ENCODE measurements at regions not wholly inside any gene's neighbourhood (a gene's known extent, or its start where the extent isn't known, plus 50 kb on each side); places are given as distances from the start of the nearest gene placed in this dataset.

DNA sequence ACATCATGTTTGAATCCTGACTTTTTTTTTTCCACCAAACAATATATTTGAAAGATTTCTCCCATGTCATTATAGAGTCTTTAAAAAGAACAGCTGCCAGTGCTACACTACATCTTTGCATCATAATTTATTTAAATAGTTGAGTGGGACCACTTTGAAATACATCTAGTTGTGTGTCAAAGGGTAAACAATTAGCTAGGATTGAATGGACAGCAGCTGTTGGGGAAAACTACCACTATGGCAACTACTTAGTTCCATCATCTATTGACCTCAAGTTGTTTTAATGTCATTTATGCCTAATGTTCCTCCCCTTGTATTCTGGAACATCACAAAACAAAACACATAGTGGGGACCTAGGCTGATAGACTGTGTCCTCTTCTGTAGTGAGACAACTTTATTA, 985.1 kb downstream of the SORCS1 start:
- Histone ChIP-seq H3K36me3 (ENCODE audit: insufficient read depth, low read length) (no peaks in the 10 kb centered on the region), H2AFZ (ENCODE audit: low read length, unreplicated experiment) (no peak overlapping the region), H3K4me1 (ENCODE audit: control insufficient read depth, insufficient read depth, low read length, unreplicated experiment) (no peaks in the 10 kb centered on the region), H3K27ac (ENCODE audit: low read depth, low read length) (no peak overlapping the region), H3K4me3 (ENCODE audit: low read depth, low read length) (no peak overlapping the region), H3K79me2 (ENCODE audit: control insufficient read depth, insufficient read depth, low read length, unreplicated experiment) (no peaks in the 10 kb centered on the region), H3K27me3 (ENCODE audit: insufficient read depth, low read length) (no peaks in the 10 kb centered on the region)

DNA sequence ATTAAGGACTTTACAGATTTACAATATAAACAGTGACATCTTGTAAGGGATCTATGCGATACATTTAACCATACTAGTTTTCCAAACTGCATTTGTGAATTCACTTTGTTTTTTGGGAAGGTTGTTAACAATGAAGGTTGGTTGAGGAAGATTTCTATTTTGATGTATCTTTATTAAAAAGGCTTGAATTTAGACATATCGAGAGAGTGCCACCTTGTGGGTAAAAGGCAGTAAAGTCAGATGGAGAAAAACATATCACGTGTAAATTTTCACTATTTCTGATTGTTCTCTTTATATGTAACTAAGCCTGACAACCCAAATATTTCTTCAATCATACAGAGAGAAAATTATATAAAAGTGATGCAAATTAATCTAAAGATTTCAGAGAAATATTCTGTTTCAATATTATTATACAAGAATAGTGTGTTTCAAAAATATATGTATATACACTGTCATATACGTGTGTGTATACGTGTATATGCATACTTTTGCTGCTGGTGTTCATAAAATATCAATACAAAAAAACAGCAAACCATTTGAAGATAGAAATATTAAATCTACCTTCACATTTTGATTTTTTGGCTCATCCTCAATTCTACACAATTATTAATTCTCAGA, 988.6 kb downstream of the SORCS1 start:
- no peak overlapping the region for H3K4me3 ChIP-seq (ENCODE audit: low read depth, low read length)
- H3K4me1 ChIP-seq (ENCODE audit: control insufficient read depth, insufficient read depth, low read length, unreplicated experiment), result no peaks in the 10 kb centered on the region
- no peak overlapping the region for H2AFZ ChIP-seq (ENCODE audit: low read length, unreplicated experiment)
- H3K27ac ChIP-seq (ENCODE audit: low read depth, low read length), result no peak overlapping the region
- no peaks in the 10 kb centered on the region for H3K27me3 ChIP-seq (ENCODE audit: insufficient read depth, low read length)
- no peaks in the 10 kb centered on the region for H3K79me2 ChIP-seq (ENCODE audit: control insufficient read depth, insufficient read depth, low read length, unreplicated experiment)
- H3K36me3 ChIP-seq (ENCODE audit: insufficient read depth, low read length), result no peaks in the 10 kb centered on the region

DNA sequence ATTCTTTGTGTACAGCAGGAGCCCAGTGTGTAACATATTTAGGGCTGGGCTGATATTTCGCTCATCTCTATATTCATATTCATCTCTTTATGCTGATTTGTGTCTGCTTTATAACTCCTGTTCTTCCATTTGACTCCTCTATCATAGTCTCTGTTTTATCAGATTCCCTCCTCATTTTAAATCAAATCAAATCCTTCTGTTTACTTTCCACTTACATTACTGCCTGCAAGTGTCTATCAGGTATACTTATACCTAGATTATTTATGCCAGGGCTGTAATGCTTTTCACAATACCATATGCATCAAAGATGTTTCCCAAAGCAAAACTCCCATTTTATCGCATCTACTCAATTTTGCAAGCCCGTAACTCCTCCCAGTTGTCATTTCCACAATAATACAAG, 990.7 kb downstream of the SORCS1 start:
- H3K27ac ChIP-seq (ENCODE audit: low read depth, low read length), result no peak overlapping the region
- no peak overlapping the region for H3K4me3 ChIP-seq (ENCODE audit: low read depth, low read length)
- no peaks in the 10 kb centered on the region for H3K27me3 ChIP-seq (ENCODE audit: insufficient read depth, low read length)
- no peak overlapping the region for H2AFZ ChIP-seq (ENCODE audit: low read length, unreplicated experiment)
- H3K36me3 ChIP-seq (ENCODE audit: insufficient read depth, low read length), result no peaks in the 10 kb centered on the region
- H3K4me1 ChIP-seq (ENCODE audit: control insufficient read depth, insufficient read depth, low read length, unreplicated experiment), result no peaks in the 10 kb centered on the region
- H3K79me2 ChIP-seq (ENCODE audit: control insufficient read depth, insufficient read depth, low read length, unreplicated experiment), result no peaks in the 10 kb centered on the region

DNA sequence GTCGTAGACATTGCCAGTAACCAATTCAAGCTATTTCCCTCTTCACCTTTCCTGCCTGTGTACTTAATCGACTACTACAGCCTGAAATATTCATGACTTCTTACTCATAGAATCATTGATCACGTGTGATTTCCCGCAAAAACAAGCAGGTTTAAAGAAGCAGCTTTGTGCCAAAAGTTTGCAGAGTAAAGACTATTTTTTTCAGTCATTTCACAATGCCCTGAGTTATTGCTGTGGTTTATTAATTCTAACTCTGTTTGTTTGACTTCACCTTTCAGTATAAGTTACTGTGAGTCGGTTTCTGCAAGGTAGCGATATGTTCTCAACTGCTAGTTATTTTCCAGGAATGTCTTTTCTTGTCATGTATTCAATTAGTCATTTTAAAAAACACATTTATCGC, 995.3 kb downstream of the SORCS1 start:
- Histone ChIP-seq H3K36me3 (ENCODE audit: insufficient read depth, low read length) (no peaks in the 10 kb centered on the region), H3K27me3 (ENCODE audit: insufficient read depth, low read length) (no peaks in the 10 kb centered on the region), H3K4me1 (ENCODE audit: control insufficient read depth, insufficient read depth, low read length, unreplicated experiment) (no peaks in the 10 kb centered on the region), H3K79me2 (ENCODE audit: control insufficient read depth, insufficient read depth, low read length, unreplicated experiment) (no peaks in the 10 kb centered on the region), H3K4me3 (ENCODE audit: low read depth, low read length) (no peak overlapping the region), H3K27ac (ENCODE audit: low read depth, low read length) (no peak overlapping the region), H2AFZ (ENCODE audit: low read length, unreplicated experiment) (no peak overlapping the region)

GRCh38 chr10:106167946-106168345, 996.6 kb downstream of the SORCS1 start:
- Histone ChIP-seq H3K27ac (ENCODE audit: low read depth, low read length) (no peak overlapping the region), H3K4me3 (ENCODE audit: low read depth, low read length) (no peak overlapping the region), H3K79me2 (ENCODE audit: control insufficient read depth, insufficient read depth, low read length, unreplicated experiment) (no peaks in the 10 kb centered on the region), H3K4me1 (ENCODE audit: control insufficient read depth, insufficient read depth, low read length, unreplicated experiment) (no peaks in the 10 kb centered on the region), H2AFZ (ENCODE audit: low read length, unreplicated experiment) (no peak overlapping the region), H3K27me3 (ENCODE audit: insufficient read depth, low read length) (no peaks in the 10 kb centered on the region), H3K36me3 (ENCODE audit: insufficient read depth, low read length) (no peaks in the 10 kb centered on the region)

DNA sequence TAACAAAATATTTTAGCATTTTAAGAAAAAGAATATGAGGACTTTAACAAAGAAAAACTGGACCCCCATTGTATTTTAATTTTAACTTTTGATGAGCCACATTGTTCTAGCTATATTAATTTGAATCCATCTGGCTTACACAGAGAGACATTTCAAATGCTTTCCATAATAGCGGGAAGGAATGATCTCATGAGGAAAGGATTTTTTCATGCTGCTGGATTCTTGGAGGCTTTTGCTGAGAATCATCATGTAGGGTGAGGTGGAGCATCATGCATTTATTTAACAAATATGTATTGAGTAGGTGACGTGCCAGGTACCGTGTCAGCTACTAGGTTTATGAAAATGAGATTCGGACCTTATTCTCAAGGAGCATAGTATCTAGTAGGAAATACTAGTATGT, 1006.3 kb downstream of the SORCS1 start:
- H3K36me3 ChIP-seq (ENCODE audit: insufficient read depth, low read length), result no peaks in the 10 kb centered on the region
- H3K79me2 ChIP-seq (ENCODE audit: control insufficient read depth, insufficient read depth, low read length, unreplicated experiment), result no peaks in the 10 kb centered on the region
- H3K4me1 ChIP-seq (ENCODE audit: control insufficient read depth, insufficient read depth, low read length, unreplicated experiment), result no peaks in the 10 kb centered on the region
- no peak overlapping the region for H3K27ac ChIP-seq (ENCODE audit: low read depth, low read length)
- H3K27me3 ChIP-seq (ENCODE audit: insufficient read depth, low read length), result 0 out of 2 replicates have a peak, but pooled peaks cover 8% of the 10 kb centered on the region
- no peak overlapping the region for H3K4me3 ChIP-seq (ENCODE audit: low read depth, low read length)
- no peak overlapping the region for H2AFZ ChIP-seq (ENCODE audit: low read length, unreplicated experiment)

DNA sequence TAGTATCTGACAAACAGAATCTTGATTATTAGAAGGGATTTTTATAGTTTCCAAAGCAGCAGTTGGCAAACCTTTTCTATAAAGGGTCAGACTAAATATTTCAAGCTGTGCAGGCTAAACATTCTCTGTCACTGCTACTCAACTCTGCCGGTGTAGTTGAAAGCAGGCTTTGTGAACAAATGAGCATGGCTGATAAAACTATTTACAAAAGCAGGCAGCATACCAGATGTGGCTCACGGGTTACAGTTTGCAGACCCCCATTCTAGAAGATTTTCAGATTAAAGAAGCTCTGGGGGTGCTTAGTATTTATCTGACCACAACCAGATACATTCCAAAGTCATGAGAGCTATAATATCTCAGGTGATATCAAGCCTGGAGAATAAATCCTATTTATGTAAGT, 1017.5 kb downstream of the SORCS1 start:
- Histone ChIP-seq H3K36me3 (ENCODE audit: insufficient read depth, low read length) (no peaks in the 10 kb centered on the region), H3K27me3 (ENCODE audit: insufficient read depth, low read length) (no peaks in the 10 kb centered on the region), H2AFZ (ENCODE audit: low read length, unreplicated experiment) (no peak overlapping the region), H3K27ac (ENCODE audit: low read depth, low read length) (no peak overlapping the region), H3K4me1 (ENCODE audit: control insufficient read depth, insufficient read depth, low read length, unreplicated experiment) (no peaks in the 10 kb centered on the region), H3K79me2 (ENCODE audit: control insufficient read depth, insufficient read depth, low read length, unreplicated experiment) (no peaks in the 10 kb centered on the region), H3K4me3 (ENCODE audit: low read depth, low read length) (no peak overlapping the region)

GRCh38 chr10:106139915-106140314, 1024.6 kb downstream of the SORCS1 start:
- Histone ChIP-seq H2AFZ (ENCODE audit: low read length, unreplicated experiment) (no peak overlapping the region), H3K4me1 (ENCODE audit: control insufficient read depth, insufficient read depth, low read length, unreplicated experiment) (no peaks in the 10 kb centered on the region), H3K79me2 (ENCODE audit: control insufficient read depth, insufficient read depth, low read length, unreplicated experiment) (no peaks in the 10 kb centered on the region), H3K36me3 (ENCODE audit: insufficient read depth, low read length) (no peaks in the 10 kb centered on the region), H3K27me3 (ENCODE audit: insufficient read depth, low read length) (no peaks in the 10 kb centered on the region), H3K4me3 (ENCODE audit: low read depth, low read length) (no peak overlapping the region), H3K27ac (ENCODE audit: low read depth, low read length) (no peak overlapping the region)

- Histone ChIP-seq H3K27ac (ENCODE audit: low read depth, low read length) (no peak overlapping the region), H3K4me1 (ENCODE audit: control insufficient read depth, insufficient read depth, low read length, unreplicated experiment) (no peaks in the 10 kb centered on the region), H3K4me3 (ENCODE audit: low read depth, low read length) (no peak overlapping the region), H3K36me3 (ENCODE audit: insufficient read depth, low read length) (no peaks in the 10 kb centered on the region), H2AFZ (ENCODE audit: low read length, unreplicated experiment) (no peak overlapping the region), H3K27me3 (ENCODE audit: insufficient read depth, low read length) (no peaks in the 10 kb centered on the region), H3K79me2 (ENCODE audit: control insufficient read depth, insufficient read depth, low read length, unreplicated experiment) (no peaks in the 10 kb centered on the region)
These were observed 1028.3 kb downstream of the SORCS1 start for GRCh38 chr10:106136175-106136574.

- Histone ChIP-seq H3K4me3 (ENCODE audit: low read depth, low read length) (no peak overlapping the region), H3K27me3 (ENCODE audit: insufficient read depth, low read length) (no peaks in the 10 kb centered on the region), H2AFZ (ENCODE audit: low read length, unreplicated experiment) (no peak overlapping the region), H3K4me1 (ENCODE audit: control insufficient read depth, insufficient read depth, low read length, unreplicated experiment) (no peaks in the 10 kb centered on the region), H3K27ac (ENCODE audit: low read depth, low read length) (no peak overlapping the region), H3K36me3 (ENCODE audit: insufficient read depth, low read length) (no peaks in the 10 kb centered on the region), H3K79me2 (ENCODE audit: control insufficient read depth, insufficient read depth, low read length, unreplicated experiment) (no peaks in the 10 kb centered on the region)
These were observed 1030.0 kb downstream of the SORCS1 start for GRCh38 chr10:106134326-106135000.

GRCh38 chr10:106133451-106133850, 1031.1 kb downstream of the SORCS1 start:
- Histone ChIP-seq H3K36me3 (ENCODE audit: insufficient read depth, low read length) (no peaks in the 10 kb centered on the region), H3K27me3 (ENCODE audit: insufficient read depth, low read length) (no peaks in the 10 kb centered on the region), H2AFZ (ENCODE audit: low read length, unreplicated experiment) (no peak overlapping the region), H3K79me2 (ENCODE audit: control insufficient read depth, insufficient read depth, low read length, unreplicated experiment) (no peaks in the 10 kb centered on the region), H3K27ac (ENCODE audit: low read depth, low read length) (no peak overlapping the region), H3K4me1 (ENCODE audit: control insufficient read depth, insufficient read depth, low read length, unreplicated experiment) (no peaks in the 10 kb centered on the region), H3K4me3 (ENCODE audit: low read depth, low read length) (no peak overlapping the region)

Data from ACC112 (cell line).